ENCODE measurements at regions not wholly inside any gene's neighbourhood (a gene's known extent, or its start where the extent isn't known, plus 50 kb on each side); places are given as distances from the start of the nearest gene placed in this dataset.

GRCh38 chr6:84422380-84422968 is 195.0 kb upstream of the CEP162 start:
- no peak for DNase-seq (ENCODE audit: low spot score)

- DNase-seq (ENCODE audit: low spot score): no peak
Observed at GRCh38 chr6:84421031-84421430, 193.6 kb upstream of the CEP162 start.

- DNase-seq (ENCODE audit: low spot score): no peak
Observed at GRCh38 chr6:84417260-84417659, 189.8 kb upstream of the CEP162 start.

- no peak for DNase-seq (ENCODE audit: low spot score)
Observed at GRCh38 chr6:84416043-84416657, 188.7 kb upstream of the CEP162 start.

- DNase-seq (ENCODE audit: low spot score): no peak
Observed at GRCh38 chr6:84415517-84415916, 188.1 kb upstream of the CEP162 start.

- no peak for DNase-seq (ENCODE audit: low spot score)
Observed at GRCh38 chr6:84415068-84415467, 187.6 kb upstream of the CEP162 start.

- DNase-seq (ENCODE audit: low spot score): no peak
Observed at GRCh38 chr6:84414531-84414930, 187.1 kb upstream of the CEP162 start.

GRCh38 chr6:84411060-84411629 is 183.7 kb upstream of the CEP162 start:
- DNase-seq (ENCODE audit: low spot score): no peak

GRCh38 chr6:84409911-84410310 is 182.5 kb upstream of the CEP162 start:
- no peak for DNase-seq (ENCODE audit: low spot score)

GRCh38 chr6:84408028-84408427 is 180.6 kb upstream of the CEP162 start:
- DNase-seq (ENCODE audit: low spot score): no peak

GRCh38 chr6:84403545-84403944 is 176.1 kb upstream of the CEP162 start:
- no peak for DNase-seq (ENCODE audit: low spot score)

- DNase-seq (ENCODE audit: low spot score): no peak
Observed at GRCh38 chr6:84399003-84399402, 171.6 kb upstream of the CEP162 start.

- no peak for DNase-seq (ENCODE audit: low spot score)
Observed at GRCh38 chr6:84392261-84392660, 164.8 kb upstream of the CEP162 start.

GRCh38 chr6:84390851-84391250 is 163.4 kb upstream of the CEP162 start:
- DNase-seq (ENCODE audit: low spot score): no peak

GRCh38 chr6:84390334-84390733 is 162.9 kb upstream of the CEP162 start:
- no peak for DNase-seq (ENCODE audit: low spot score)

GRCh38 chr6:84379142-84379541 is 151.7 kb upstream of the CEP162 start:
- no peak for DNase-seq (ENCODE audit: low spot score)

GRCh38 chr6:84372290-84372689 is 144.8 kb upstream of the CEP162 start:
- no peak for DNase-seq (ENCODE audit: low spot score)

- DNase-seq (ENCODE audit: low spot score): no peak
Observed at GRCh38 chr6:84371681-84372080, 144.2 kb upstream of the CEP162 start.

- DNase-seq (ENCODE audit: low spot score): no peak
Observed at GRCh38 chr6:84362193-84362821, 134.9 kb upstream of the CEP162 start.

GRCh38 chr6:84361372-84362192 is 134.1 kb upstream of the CEP162 start:
- DNase-seq (ENCODE audit: low spot score): no peak

- no peak for DNase-seq (ENCODE audit: low spot score)
Observed at GRCh38 chr6:84360039-84360438, 132.6 kb upstream of the CEP162 start.

- no peak for DNase-seq (ENCODE audit: low spot score)
Observed at GRCh38 chr6:84358581-84358980, 131.1 kb upstream of the CEP162 start.

Measured in mesenteric fat pad (tissue), 1 donor.